WTC11 (cell line): ENCODE measurements at regions not wholly inside any gene's neighbourhood (a gene's known extent, or its start where the extent isn't known, plus 50 kb on each side); places are given as distances from the start of the nearest gene placed in this dataset.

Experiments used
- ATAC-seq: fragments of 200-7000 bp; cut with Tn5 transposase; 2 replicates; pipeline ENCODE4 v1.10.0; 2021; ENCODE audit warnings: mild to moderate bottlenecking, moderate library complexity
- CTCF ChIA-PET: fragments of 300-600 bp; sonication (Branson Sonifier 250); formaldehyde crosslinking; loops from one replicate; lab custom pipeline; 2021; ENCODE audit warnings: antibody characterized with exemption; lab: Charles Lee
- POLR2A ChIA-PET: fragments of 350-600 bp; sonication (Branson Sonifier 250); formaldehyde crosslinking; loops from one replicate; lab custom pipeline; 2021; ENCODE audit warnings: antibody characterized with exemption; lab: Charles Lee
- DNase-seq: peaks from one replicate; pipeline ENCODE4 v3.0.0; 2021; ENCODE audit warnings: low spot score
- H3K27ac Mint-ChIP-seq: 2 replicates; pipeline ENCODE4 v1.8.0; 2021; ENCODE audit warnings: mixed read lengths
- H3K27me3 Mint-ChIP-seq: 2 replicates; pipeline ENCODE4 v1.8.0; 2021; ENCODE audit warnings: low read depth, mild to moderate bottlenecking, moderate library complexity, mixed read lengths
- H3K36me3 Mint-ChIP-seq: 2 replicates; pipeline ENCODE4 v1.8.0; 2021; ENCODE audit warnings: mixed read lengths
- H3K4me1 Mint-ChIP-seq: 2 replicates; pipeline ENCODE4 v1.8.0; 2022; ENCODE audit warnings: mixed read lengths
- H3K4me3 Mint-ChIP-seq: 2 replicates; pipeline ENCODE4 v1.8.0; 2021; ENCODE audit warnings: mild to moderate bottlenecking, moderate library complexity, mixed read lengths
- H3K9me3 Mint-ChIP-seq: 2 replicates; pipeline ENCODE4 v1.8.0; 2021; ENCODE audit warnings: mixed read lengths
- CBFB ChIP-seq: sonication (generic); formaldehyde crosslinking; IDR thresholded peaks from 2 replicates; pipeline ENCODE4 v1.8.1; 2022; ENCODE audit warnings: mild to moderate bottlenecking, low read depth, missing genetic modification reagents
- CREB1 ChIP-seq: sonication (generic); formaldehyde crosslinking; IDR thresholded peaks from 2 replicates; pipeline ENCODE4 v1.8.0; 2023; ENCODE audit warnings: mild to moderate bottlenecking, missing genetic modification reagents
- CTCF ChIP-seq: fragments of 200-600 bp; IDR thresholded peaks from 2 replicates; pipeline ENCODE4 v1.8.0; 2022; ENCODE audit warnings: antibody characterized with exemption
- GABPB1 ChIP-seq: sonication (generic); formaldehyde crosslinking; IDR thresholded peaks from 2 replicates; pipeline ENCODE4 v1.8.1; 2023; ENCODE audit warnings: mild to moderate bottlenecking, missing genetic modification reagents
- KAT7 ChIP-seq: sonication (generic); formaldehyde crosslinking; IDR thresholded peaks from 2 replicates; pipeline ENCODE4 v1.8.1; 2023; ENCODE audit warnings: missing genetic modification reagents, mild to moderate bottlenecking, borderline replicate concordance
- MYBL2 ChIP-seq: sonication (generic); formaldehyde crosslinking; IDR thresholded peaks from 2 replicates; pipeline ENCODE4 v1.8.1; 2023; ENCODE audit warnings: mild to moderate bottlenecking, moderate library complexity, missing genetic modification reagents
- PRDM15 ChIP-seq: sonication (generic); formaldehyde crosslinking; IDR thresholded peaks from 2 replicates; pipeline ENCODE4 v1.8.0; 2022; ENCODE audit warnings: missing genetic modification reagents
- RELA ChIP-seq: sonication (generic); formaldehyde crosslinking; IDR thresholded peaks from 2 replicates; pipeline ENCODE4 v1.8.1; 2022; ENCODE audit warnings: missing genetic modification reagents, mild to moderate bottlenecking, borderline replicate concordance
- SMAD3 ChIP-seq: sonication (generic); formaldehyde crosslinking; IDR thresholded peaks from 2 replicates; pipeline ENCODE4 v1.8.0; 2022; ENCODE audit warnings: missing genetic modification reagents, mild to moderate bottlenecking, borderline replicate concordance
- SOX15 ChIP-seq: fragments of 250-450 bp; sonication (Bioruptor Pico); IDR thresholded peaks from 2 replicates; pipeline ENCODE4 v1.9.0; 2021; ENCODE audit warnings: mild to moderate bottlenecking
- ZMAT4 ChIP-seq: fragments of 250-450 bp; sonication (Bioruptor Pico); IDR thresholded peaks from 2 replicates; pipeline ENCODE4 v1.9.0; 2021; ENCODE audit warnings: mild to moderate bottlenecking
- ZNF396 ChIP-seq: fragments of 250-450 bp; sonication (Bioruptor Pico); IDR thresholded peaks from 2 replicates; pipeline ENCODE4 v1.8.0; 2021; ENCODE audit warnings: mild to moderate bottlenecking, moderate library complexity, borderline replicate concordance
- TF ChIP-seq, protein P1 (sequence below): sonication (generic); formaldehyde crosslinking; IDR thresholded peaks from 2 replicates; pipeline ENCODE4 v1.8.1; 2022; ENCODE audit warnings: low read depth, mild to moderate bottlenecking, moderate library complexity, missing genetic modification reagents, borderline replicate concordance
- TF ChIP-seq, protein P2 (sequence below): sonication (generic); formaldehyde crosslinking; IDR thresholded peaks from 2 replicates; pipeline ENCODE4 v1.8.0; 2023; ENCODE audit warnings: missing genetic modification reagents
- TF ChIP-seq, protein P3 (sequence below): sonication (generic); formaldehyde crosslinking; conservative IDR thresholded peaks from 2 replicates; pipeline ENCODE4 v1.8.1; 2023; ENCODE audit warnings: mild to moderate bottlenecking, low read depth, missing genetic modification reagents, moderate library complexity
- TF ChIP-seq, protein P4 (sequence below): sonication (generic); formaldehyde crosslinking; IDR thresholded peaks from 2 replicates; pipeline ENCODE4 v1.8.0; 2022; ENCODE audit warnings: mild to moderate bottlenecking, missing genetic modification reagents
- TF ChIP-seq, protein P5 (sequence below): sonication (generic); formaldehyde crosslinking; IDR thresholded peaks from 2 replicates; pipeline ENCODE4 v1.8.1; 2023; ENCODE audit warnings: mild to moderate bottlenecking, missing genetic modification reagents, moderate library complexity

GRCh38 chr9:129331493-129331765, 153.4 kb upstream of the IER5L start:
- POLR2A ChIA-PET, result interaction anchor here (1.3 kb wide), 1 partner anchor 153 kb away, joined by 4 read pairs; the partner anchor contains the start of gene IER5L
- TF ChIP-seq CREB1 (CRISPR knock-in tag), result no peak
- TF ChIP-seq, protein P1, sequence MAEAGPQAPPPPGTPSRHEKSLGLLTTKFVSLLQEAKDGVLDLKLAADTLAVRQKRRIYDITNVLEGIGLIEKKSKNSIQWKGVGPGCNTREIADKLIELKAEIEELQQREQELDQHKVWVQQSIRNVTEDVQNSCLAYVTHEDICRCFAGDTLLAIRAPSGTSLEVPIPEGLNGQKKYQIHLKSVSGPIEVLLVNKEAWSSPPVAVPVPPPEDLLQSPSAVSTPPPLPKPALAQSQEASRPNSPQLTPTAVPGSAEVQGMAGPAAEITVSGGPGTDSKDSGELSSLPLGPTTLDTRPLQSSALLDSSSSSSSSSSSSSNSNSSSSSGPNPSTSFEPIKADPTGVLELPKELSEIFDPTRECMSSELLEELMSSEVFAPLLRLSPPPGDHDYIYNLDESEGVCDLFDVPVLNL (CRISPR knock-in tag), result no peak
- DNase-seq (no peak), ATAC-seq (no peak)
- H3K27ac Mint-ChIP-seq, result no peak overlapping the region; the same call in 1 of the 2 replicates
- no peak overlapping the region for H3K4me3 Mint-ChIP-seq
- H3K4me1 Mint-ChIP-seq, result peaks cover 37% of the 10 kb centered on the region
- H3K36me3 Mint-ChIP-seq, result peaks cover 5% of the 10 kb centered on the region; the same call in 1 of the 2 replicates
- CTCF ChIA-PET, result interaction anchor here (1.5 kb wide), 1 partner anchor 9 kb away, joined by 4 read pairs; no protein-coding TSS in a partner anchor
- H3K9me3 Mint-ChIP-seq, result peaks cover 13% of the 10 kb centered on the region
- H3K27me3 Mint-ChIP-seq, result 0 out of 2 replicates have a peak, but pooled peaks cover 4% of the 10 kb centered on the region

GRCh38 chr9:129330711-129331492, 152.8 kb upstream of the IER5L start:
- Mint-ChIP-seq H3K4me1 (peaks cover 34% of the 10 kb centered on the region), H3K9me3 (peaks cover 13% of the 10 kb centered on the region), H3K27ac (no peak overlapping the region), H3K27me3 (0 out of 2 replicates have a peak, but pooled peaks cover 4% of the 10 kb centered on the region), H3K36me3 (peaks cover 5% of the 10 kb centered on the region; the same call in 1 of the 2 replicates), H3K4me3 (no peak overlapping the region)
- ChIA-PET CTCF (interaction anchor here (1.5 kb wide), 1 partner anchor 8 kb away, joined by 4 read pairs; no protein-coding TSS in a partner anchor), POLR2A (interaction anchor here (1.3 kb wide), 1 partner anchor 153 kb away, joined by 4 read pairs; the partner anchor contains the start of gene IER5L)
- no peak for TF ChIP-seq RELA (CRISPR knock-in tag)
- no peak for TF ChIP-seq SOX15
- TF ChIP-seq KAT7, result no peak
- TF ChIP-seq GABPB1 (CRISPR knock-in tag), result no peak
- no peak for TF ChIP-seq SMAD3
- no peak for TF ChIP-seq MYBL2 (CRISPR knock-in tag)
- TF ChIP-seq, protein P2, sequence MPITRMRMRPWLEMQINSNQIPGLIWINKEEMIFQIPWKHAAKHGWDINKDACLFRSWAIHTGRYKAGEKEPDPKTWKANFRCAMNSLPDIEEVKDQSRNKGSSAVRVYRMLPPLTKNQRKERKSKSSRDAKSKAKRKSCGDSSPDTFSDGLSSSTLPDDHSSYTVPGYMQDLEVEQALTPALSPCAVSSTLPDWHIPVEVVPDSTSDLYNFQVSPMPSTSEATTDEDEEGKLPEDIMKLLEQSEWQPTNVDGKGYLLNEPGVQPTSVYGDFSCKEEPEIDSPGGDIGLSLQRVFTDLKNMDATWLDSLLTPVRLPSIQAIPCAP (CRISPR knock-in tag), result no peak
- ATAC-seq (no peak), DNase-seq (no peak)

DNA sequence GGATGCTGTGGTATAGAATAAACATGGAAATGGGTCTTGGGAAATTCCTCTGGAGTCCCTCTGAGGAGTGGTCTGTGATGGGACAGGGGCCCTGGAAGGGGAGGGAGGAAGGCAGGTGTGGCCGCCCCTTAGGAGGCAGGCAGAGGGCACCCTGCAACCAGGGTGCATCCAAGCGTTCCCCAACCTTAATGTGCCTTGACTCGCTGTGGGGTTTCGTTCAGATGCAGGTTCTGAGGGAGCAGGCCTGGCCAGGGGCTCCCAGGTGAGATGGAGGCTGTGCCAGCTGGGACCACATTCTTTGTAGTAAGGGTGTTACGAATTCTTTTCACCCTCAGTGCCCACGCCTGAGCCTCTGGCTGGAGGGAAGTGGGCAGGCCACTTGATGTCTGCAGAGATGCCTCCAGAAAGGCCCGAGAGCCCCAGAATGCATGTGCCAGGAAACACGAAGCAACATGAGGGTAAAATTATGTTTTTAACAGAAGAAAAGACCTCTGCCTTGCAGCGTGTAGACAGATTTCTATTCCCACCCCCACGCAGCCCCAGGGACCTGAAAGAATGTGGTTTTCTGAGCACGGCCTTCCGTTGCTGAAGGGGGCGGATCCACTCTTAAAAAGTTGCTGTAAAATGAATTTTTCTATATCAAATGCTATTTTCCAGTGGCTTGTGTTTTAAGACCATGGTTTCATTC, 150.4 kb upstream of the IER5L start:
- Mint-ChIP-seq H3K9me3 (peaks cover 13% of the 10 kb centered on the region), H3K4me3 (no peak overlapping the region), H3K36me3 (peaks cover 5% of the 10 kb centered on the region; the same call in 1 of the 2 replicates), H3K27me3 (0 out of 2 replicates have a peak, but pooled peaks cover 4% of the 10 kb centered on the region), H3K27ac (no peak overlapping the region), H3K4me1 (peaks cover 17% of the 10 kb centered on the region)
- no peak for ATAC-seq
- no peak for DNase-seq
- POLR2A ChIA-PET, result no interaction called here
- CTCF ChIA-PET, result no interaction called here
- no peak for TF ChIP-seq CTCF
- TF ChIP-seq CBFB, result no peak
- TF ChIP-seq, protein P3, sequence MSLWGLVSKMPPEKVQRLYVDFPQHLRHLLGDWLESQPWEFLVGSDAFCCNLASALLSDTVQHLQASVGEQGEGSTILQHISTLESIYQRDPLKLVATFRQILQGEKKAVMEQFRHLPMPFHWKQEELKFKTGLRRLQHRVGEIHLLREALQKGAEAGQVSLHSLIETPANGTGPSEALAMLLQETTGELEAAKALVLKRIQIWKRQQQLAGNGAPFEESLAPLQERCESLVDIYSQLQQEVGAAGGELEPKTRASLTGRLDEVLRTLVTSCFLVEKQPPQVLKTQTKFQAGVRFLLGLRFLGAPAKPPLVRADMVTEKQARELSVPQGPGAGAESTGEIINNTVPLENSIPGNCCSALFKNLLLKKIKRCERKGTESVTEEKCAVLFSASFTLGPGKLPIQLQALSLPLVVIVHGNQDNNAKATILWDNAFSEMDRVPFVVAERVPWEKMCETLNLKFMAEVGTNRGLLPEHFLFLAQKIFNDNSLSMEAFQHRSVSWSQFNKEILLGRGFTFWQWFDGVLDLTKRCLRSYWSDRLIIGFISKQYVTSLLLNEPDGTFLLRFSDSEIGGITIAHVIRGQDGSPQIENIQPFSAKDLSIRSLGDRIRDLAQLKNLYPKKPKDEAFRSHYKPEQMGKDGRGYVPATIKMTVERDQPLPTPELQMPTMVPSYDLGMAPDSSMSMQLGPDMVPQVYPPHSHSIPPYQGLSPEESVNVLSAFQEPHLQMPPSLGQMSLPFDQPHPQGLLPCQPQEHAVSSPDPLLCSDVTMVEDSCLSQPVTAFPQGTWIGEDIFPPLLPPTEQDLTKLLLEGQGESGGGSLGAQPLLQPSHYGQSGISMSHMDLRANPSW (CRISPR knock-in tag), result no peak
- TF ChIP-seq, protein P4, sequence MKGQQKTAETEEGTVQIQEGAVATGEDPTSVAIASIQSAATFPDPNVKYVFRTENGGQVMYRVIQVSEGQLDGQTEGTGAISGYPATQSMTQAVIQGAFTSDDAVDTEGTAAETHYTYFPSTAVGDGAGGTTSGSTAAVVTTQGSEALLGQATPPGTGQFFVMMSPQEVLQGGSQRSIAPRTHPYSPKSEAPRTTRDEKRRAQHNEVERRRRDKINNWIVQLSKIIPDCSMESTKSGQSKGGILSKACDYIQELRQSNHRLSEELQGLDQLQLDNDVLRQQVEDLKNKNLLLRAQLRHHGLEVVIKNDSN, result no peak
- no peak for TF ChIP-seq ZNF396 (CRISPR knock-in tag)
- no peak for TF ChIP-seq ZMAT4 (CRISPR knock-in tag)
- TF ChIP-seq, protein P5, sequence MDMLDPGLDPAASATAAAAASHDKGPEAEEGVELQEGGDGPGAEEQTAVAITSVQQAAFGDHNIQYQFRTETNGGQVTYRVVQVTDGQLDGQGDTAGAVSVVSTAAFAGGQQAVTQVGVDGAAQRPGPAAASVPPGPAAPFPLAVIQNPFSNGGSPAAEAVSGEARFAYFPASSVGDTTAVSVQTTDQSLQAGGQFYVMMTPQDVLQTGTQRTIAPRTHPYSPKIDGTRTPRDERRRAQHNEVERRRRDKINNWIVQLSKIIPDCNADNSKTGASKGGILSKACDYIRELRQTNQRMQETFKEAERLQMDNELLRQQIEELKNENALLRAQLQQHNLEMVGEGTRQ (CRISPR knock-in tag), result no peak
- no peak for TF ChIP-seq PRDM15 (CRISPR knock-in tag)
